ENCODE measurements at regions not wholly inside any gene's neighbourhood (a gene's known extent, or its start where the extent isn't known, plus 50 kb on each side); places are given as distances from the start of the nearest gene placed in this dataset.
"Not testable (repeated sequence)": the region's sequence is repeated elsewhere in the genome, so short reads cannot be mapped to it uniquely, and the experiment has no call there.

GRCh38 chr5:117568622-117569021 is 994.0 kb upstream of the SEMA6A start:
- H3K4me1 ChIP-seq (ENCODE audit: control insufficient read depth, insufficient read depth, low read length, poor library complexity, severe bottlenecking): no peaks in the 10 kb centered on the region
- no peak overlapping the region for H3K4me3 ChIP-seq (ENCODE audit: insufficient read depth, low read depth, low read length, poor library complexity, severe bottlenecking)
- no peak overlapping the region for H3K27ac ChIP-seq (ENCODE audit: insufficient read depth, low read length, poor library complexity, severe bottlenecking)
- H3K36me3 ChIP-seq (ENCODE audit: control insufficient read depth, insufficient read depth, low read length): no peaks in the 10 kb centered on the region
- H3K27me3 ChIP-seq (replicated peaks; ENCODE audit: control insufficient read depth, insufficient read depth, low read length, poor library complexity, severe bottlenecking): no peaks in the 10 kb centered on the region
- H3K9me3 ChIP-seq (ENCODE audit: control insufficient read depth, low read length): no peaks in the 10 kb centered on the region
- DNase-seq: no peak

GRCh38 chr5:117568126-117568525 is 993.5 kb upstream of the SEMA6A start:
- DNase-seq: no peak
- Histone ChIP-seq H3K27ac (ENCODE audit: insufficient read depth, low read length, poor library complexity, severe bottlenecking) (no peak overlapping the region), H3K4me1 (ENCODE audit: control insufficient read depth, insufficient read depth, low read length, poor library complexity, severe bottlenecking) (no peaks in the 10 kb centered on the region), H3K36me3 (ENCODE audit: control insufficient read depth, insufficient read depth, low read length) (no peaks in the 10 kb centered on the region), H3K4me3 (ENCODE audit: insufficient read depth, low read depth, low read length, poor library complexity, severe bottlenecking) (no peak overlapping the region), H3K9me3 (ENCODE audit: control insufficient read depth, low read length) (no peaks in the 10 kb centered on the region), H3K27me3 (replicated peaks; ENCODE audit: control insufficient read depth, insufficient read depth, low read length, poor library complexity, severe bottlenecking) (no peaks in the 10 kb centered on the region)

DNA sequence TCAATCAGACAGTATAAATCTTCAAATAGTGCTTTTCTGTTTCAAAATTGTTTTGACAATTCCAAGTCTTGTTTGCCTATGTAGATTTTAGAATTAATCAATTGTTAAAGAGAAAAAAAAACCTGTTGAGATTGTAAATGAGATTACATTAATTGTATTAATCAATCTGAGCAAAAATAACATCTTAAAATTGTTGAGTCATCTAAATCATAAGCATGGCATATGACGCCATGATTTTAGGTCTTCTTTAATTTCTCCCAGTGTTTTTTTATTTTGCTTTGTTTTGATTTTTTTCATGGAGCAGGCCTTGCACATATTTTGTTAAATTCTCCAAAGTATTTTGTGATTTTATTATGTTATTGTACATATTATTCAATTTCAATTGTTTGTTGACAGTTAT is 988.0 kb upstream of the SEMA6A start:
- H3K4me3 ChIP-seq (ENCODE audit: insufficient read depth, low read depth, low read length, poor library complexity, severe bottlenecking): no peak overlapping the region
- H3K27me3 ChIP-seq (replicated peaks; ENCODE audit: control insufficient read depth, insufficient read depth, low read length, poor library complexity, severe bottlenecking): no peaks in the 10 kb centered on the region
- no peak for DNase-seq
- no peaks in the 10 kb centered on the region for H3K36me3 ChIP-seq (ENCODE audit: control insufficient read depth, insufficient read depth, low read length)
- H3K27ac ChIP-seq (ENCODE audit: insufficient read depth, low read length, poor library complexity, severe bottlenecking): no peak overlapping the region
- no peaks in the 10 kb centered on the region for H3K9me3 ChIP-seq (ENCODE audit: control insufficient read depth, low read length)
- no peaks in the 10 kb centered on the region for H3K4me1 ChIP-seq (ENCODE audit: control insufficient read depth, insufficient read depth, low read length, poor library complexity, severe bottlenecking)

DNA sequence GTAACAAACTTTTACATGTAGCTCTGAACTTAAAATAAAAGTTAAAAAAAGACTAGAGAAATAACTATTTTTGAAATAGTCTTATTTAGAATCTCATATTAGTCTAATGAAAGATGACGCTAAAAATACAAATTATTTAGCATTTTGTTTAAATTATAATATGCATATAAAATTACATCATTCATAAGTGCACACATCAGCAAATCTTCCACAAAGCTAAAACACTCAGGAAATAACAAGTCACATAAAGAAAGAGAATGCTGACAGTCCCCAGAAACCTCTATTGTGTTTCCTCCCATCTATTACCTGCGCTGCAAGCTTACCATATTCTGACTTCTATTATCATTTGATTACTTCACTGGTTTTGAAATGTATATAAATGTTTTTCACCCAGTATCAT is 986.9 kb upstream of the SEMA6A start:
- DNase-seq: no peak
- Histone ChIP-seq H3K27me3 (replicated peaks; ENCODE audit: control insufficient read depth, insufficient read depth, low read length, poor library complexity, severe bottlenecking) (no peaks in the 10 kb centered on the region), H3K9me3 (ENCODE audit: control insufficient read depth, low read length) (no peaks in the 10 kb centered on the region), H3K27ac (ENCODE audit: insufficient read depth, low read length, poor library complexity, severe bottlenecking) (no peak overlapping the region), H3K36me3 (ENCODE audit: control insufficient read depth, insufficient read depth, low read length) (no peaks in the 10 kb centered on the region), H3K4me3 (ENCODE audit: insufficient read depth, low read depth, low read length, poor library complexity, severe bottlenecking) (no peak overlapping the region), H3K4me1 (ENCODE audit: control insufficient read depth, insufficient read depth, low read length, poor library complexity, severe bottlenecking) (no peaks in the 10 kb centered on the region)

GRCh38 chr5:117559005-117559844 is 984.6 kb upstream of the SEMA6A start:
- no peak for DNase-seq
- no peaks in the 10 kb centered on the region for H3K9me3 ChIP-seq (ENCODE audit: control insufficient read depth, low read length)
- no peak overlapping the region for H3K4me3 ChIP-seq (ENCODE audit: insufficient read depth, low read depth, low read length, poor library complexity, severe bottlenecking)
- no peaks in the 10 kb centered on the region for H3K36me3 ChIP-seq (ENCODE audit: control insufficient read depth, insufficient read depth, low read length)
- H3K4me1 ChIP-seq (ENCODE audit: control insufficient read depth, insufficient read depth, low read length, poor library complexity, severe bottlenecking): no peaks in the 10 kb centered on the region
- no peaks in the 10 kb centered on the region for H3K27me3 ChIP-seq (replicated peaks; ENCODE audit: control insufficient read depth, insufficient read depth, low read length, poor library complexity, severe bottlenecking)
- no peak overlapping the region for H3K27ac ChIP-seq (ENCODE audit: insufficient read depth, low read length, poor library complexity, severe bottlenecking)

DNA sequence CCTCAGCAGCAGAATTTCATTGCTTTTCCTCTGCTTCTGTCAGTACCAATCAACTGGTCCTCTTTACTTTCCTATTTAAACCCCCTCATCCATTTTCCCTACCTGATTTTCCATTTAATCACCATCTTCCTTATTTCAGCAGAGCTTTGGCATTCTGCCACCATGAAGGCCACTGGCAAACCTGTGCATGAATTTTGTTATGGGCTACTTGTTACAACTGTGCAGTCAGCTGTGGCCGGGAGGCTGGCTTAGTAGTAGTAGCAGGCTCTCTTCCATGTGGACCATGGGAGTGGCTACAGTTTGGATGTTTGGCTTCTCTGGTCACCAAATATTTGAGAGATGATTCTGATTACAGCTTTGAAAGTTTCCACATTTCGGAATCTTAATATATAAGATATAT is 976.6 kb upstream of the SEMA6A start:
- Histone ChIP-seq H3K27me3 (replicated peaks; ENCODE audit: control insufficient read depth, insufficient read depth, low read length, poor library complexity, severe bottlenecking) (no peaks in the 10 kb centered on the region), H3K9me3 (ENCODE audit: control insufficient read depth, low read length) (no peaks in the 10 kb centered on the region), H3K4me3 (ENCODE audit: insufficient read depth, low read depth, low read length, poor library complexity, severe bottlenecking) (no peak overlapping the region), H3K27ac (ENCODE audit: insufficient read depth, low read length, poor library complexity, severe bottlenecking) (no peak overlapping the region), H3K4me1 (ENCODE audit: control insufficient read depth, insufficient read depth, low read length, poor library complexity, severe bottlenecking) (no peaks in the 10 kb centered on the region), H3K36me3 (ENCODE audit: control insufficient read depth, insufficient read depth, low read length) (no peaks in the 10 kb centered on the region)
- no peak for DNase-seq

- Histone ChIP-seq H3K27me3 (replicated peaks; ENCODE audit: control insufficient read depth, insufficient read depth, low read length, poor library complexity, severe bottlenecking) (no peaks in the 10 kb centered on the region), H3K36me3 (ENCODE audit: control insufficient read depth, insufficient read depth, low read length) (no peaks in the 10 kb centered on the region), H3K27ac (ENCODE audit: insufficient read depth, low read length, poor library complexity, severe bottlenecking) (no peak overlapping the region), H3K9me3 (ENCODE audit: control insufficient read depth, low read length) (no peaks in the 10 kb centered on the region), H3K4me1 (ENCODE audit: control insufficient read depth, insufficient read depth, low read length, poor library complexity, severe bottlenecking) (no peaks in the 10 kb centered on the region), H3K4me3 (ENCODE audit: insufficient read depth, low read depth, low read length, poor library complexity, severe bottlenecking) (no peak overlapping the region)
- no peak for DNase-seq
These were observed 972.6 kb upstream of the SEMA6A start for GRCh38 chr5:117547192-117547591.

GRCh38 chr5:117539692-117540091 is 965.1 kb upstream of the SEMA6A start:
- no peaks in the 10 kb centered on the region for H3K27me3 ChIP-seq (replicated peaks; ENCODE audit: control insufficient read depth, insufficient read depth, low read length, poor library complexity, severe bottlenecking)
- no peaks in the 10 kb centered on the region for H3K4me1 ChIP-seq (ENCODE audit: control insufficient read depth, insufficient read depth, low read length, poor library complexity, severe bottlenecking)
- H3K9me3 ChIP-seq (ENCODE audit: control insufficient read depth, low read length): no peaks in the 10 kb centered on the region
- no peak overlapping the region for H3K27ac ChIP-seq (ENCODE audit: insufficient read depth, low read length, poor library complexity, severe bottlenecking)
- H3K36me3 ChIP-seq (ENCODE audit: control insufficient read depth, insufficient read depth, low read length): no peaks in the 10 kb centered on the region
- no peak overlapping the region for H3K4me3 ChIP-seq (ENCODE audit: insufficient read depth, low read depth, low read length, poor library complexity, severe bottlenecking)
- DNase-seq: no peak

DNA sequence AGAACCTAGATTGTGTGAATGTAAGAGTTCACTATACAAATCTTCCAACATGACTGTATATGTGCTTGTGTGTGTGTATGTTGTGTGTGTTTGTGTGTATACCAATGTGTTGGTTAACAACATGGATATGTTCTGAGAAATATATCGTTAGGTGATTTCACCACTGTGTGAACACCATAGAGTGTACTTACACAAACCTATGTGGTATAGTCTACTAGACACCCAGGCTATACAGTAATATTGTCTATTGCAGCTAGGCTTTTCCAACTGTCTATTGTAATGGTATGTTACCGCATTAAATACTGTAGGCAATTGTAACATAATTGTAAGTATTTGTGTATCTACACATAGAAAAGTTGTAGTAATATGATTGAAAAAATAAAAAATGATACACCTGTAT is 959.2 kb upstream of the SEMA6A start:
- Histone ChIP-seq H3K27me3 (replicated peaks; ENCODE audit: control insufficient read depth, insufficient read depth, low read length, poor library complexity, severe bottlenecking) (no peaks in the 10 kb centered on the region), H3K4me3 (ENCODE audit: insufficient read depth, low read depth, low read length, poor library complexity, severe bottlenecking) (no peak overlapping the region), H3K27ac (ENCODE audit: insufficient read depth, low read length, poor library complexity, severe bottlenecking) (no peak overlapping the region), H3K4me1 (ENCODE audit: control insufficient read depth, insufficient read depth, low read length, poor library complexity, severe bottlenecking) (no peaks in the 10 kb centered on the region), H3K36me3 (ENCODE audit: control insufficient read depth, insufficient read depth, low read length) (no peaks in the 10 kb centered on the region), H3K9me3 (ENCODE audit: control insufficient read depth, low read length) (no peaks in the 10 kb centered on the region)
- DNase-seq: no peak

DNA sequence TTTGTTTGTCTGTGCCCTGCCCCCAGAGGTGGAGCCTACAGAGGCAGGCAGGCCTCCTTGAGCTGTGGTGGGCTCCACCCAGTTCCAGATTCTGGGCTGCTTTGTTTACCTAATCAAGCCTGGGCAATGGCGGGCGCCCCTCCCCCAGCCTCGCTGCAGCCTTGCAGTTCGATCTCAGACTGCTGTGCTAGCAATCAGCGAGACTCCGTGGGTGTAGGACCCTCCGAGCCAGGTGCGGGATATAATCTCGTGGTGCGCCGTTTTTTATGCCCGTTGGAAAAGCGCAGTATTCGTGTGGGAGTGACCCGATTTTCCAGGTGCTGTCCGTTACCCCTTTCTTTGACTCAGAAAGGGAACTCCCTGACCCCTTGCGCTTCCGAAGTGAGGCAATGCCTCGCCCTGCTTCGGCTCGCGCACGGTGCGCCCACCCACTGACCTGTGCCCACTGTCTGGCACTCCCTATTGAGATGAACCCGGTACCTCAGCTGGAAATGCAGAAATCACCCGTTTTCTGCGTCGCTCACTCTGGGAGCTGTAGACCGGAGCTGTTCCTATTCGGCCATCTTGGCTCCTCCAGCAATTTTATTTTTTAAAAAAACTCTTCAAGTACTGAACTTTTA is 958.5 kb upstream of the SEMA6A start:
- not testable (repeated sequence) for H3K27ac ChIP-seq (ENCODE audit: insufficient read depth, low read length, poor library complexity, severe bottlenecking); H3K4me1 ChIP-seq (ENCODE audit: control insufficient read depth, insufficient read depth, low read length, poor library complexity, severe bottlenecking); H3K27me3 ChIP-seq (replicated peaks; ENCODE audit: control insufficient read depth, insufficient read depth, low read length, poor library complexity, severe bottlenecking); H3K9me3 ChIP-seq (ENCODE audit: control insufficient read depth, low read length); DNase-seq; H3K4me3 ChIP-seq (ENCODE audit: insufficient read depth, low read depth, low read length, poor library complexity, severe bottlenecking); H3K36me3 ChIP-seq (ENCODE audit: control insufficient read depth, insufficient read depth, low read length)

Measured in effector memory CD4-positive, alpha-beta T cell (primary cell).